GM18870 (cell line): ENCODE measurements at regions not wholly inside any gene's neighbourhood (a gene's known extent, or its start where the extent isn't known, plus 50 kb on each side); places are given as distances from the start of the nearest gene placed in this dataset.
"Not testable (repeated sequence)": the region's sequence is repeated elsewhere in the genome, so short reads cannot be mapped to it uniquely, and the experiment has no call there.

Experiments used
- ATAC-seq: cut with Tn5 transposase; IDR thresholded peaks from one replicate; pipeline ENCODE4 v1.9.1; 2021; ENCODE audit warnings: moderate library complexity; ENCODE audit not compliant: unreplicated experiment

GRCh38 chr14:28820677-28821076 lies 54.1 kb downstream of the FOXG1 start:
- ATAC-seq = no peak

GRCh38 chr14:28821993-28822392 lies 55.4 kb downstream of the FOXG1 start:
- no peak for ATAC-seq

DNA sequence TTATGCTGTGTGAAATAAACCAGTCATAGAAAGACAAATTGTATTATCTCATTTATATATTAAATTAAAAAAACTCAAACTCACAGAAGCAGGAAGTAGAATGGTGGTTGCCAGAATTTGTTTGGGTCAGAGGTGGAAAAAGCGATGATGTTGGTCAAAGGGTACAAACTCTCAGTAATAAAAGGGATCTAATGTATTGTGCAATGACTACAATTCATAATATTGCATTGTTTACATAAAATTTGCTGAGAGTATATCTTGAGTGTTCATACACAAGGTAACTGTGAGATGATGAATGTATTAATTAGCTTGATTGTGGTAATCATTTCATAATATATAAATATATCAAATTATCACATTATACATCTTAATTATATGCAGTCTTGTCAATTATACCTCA lies 56.7 kb downstream of the FOXG1 start:
- ATAC-seq = no peak

DNA sequence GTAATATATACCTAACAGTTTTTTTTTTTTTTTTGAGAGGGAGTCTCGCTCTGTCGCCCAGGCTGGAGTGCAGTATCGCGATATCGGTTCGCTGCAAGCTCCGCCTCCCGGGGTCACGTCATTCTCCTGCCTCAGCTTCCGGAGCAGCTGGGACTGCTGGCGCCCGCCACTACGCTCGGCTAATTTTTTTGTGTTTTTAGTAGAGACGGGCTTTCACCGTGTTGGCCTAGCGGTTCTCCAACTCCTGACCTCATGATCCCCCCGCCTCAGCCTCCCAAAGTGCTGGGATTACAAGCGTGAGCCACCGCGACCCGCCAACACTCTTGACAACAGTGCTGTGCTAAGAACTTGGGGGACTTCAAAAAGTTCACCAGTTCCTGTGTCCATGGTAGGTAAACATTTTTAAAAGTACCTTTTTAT lies 63.5 kb downstream of the FOXG1 start:
- ATAC-seq = no peak

GRCh38 chr14:28831126-28831525 lies 64.5 kb downstream of the FOXG1 start:
- ATAC-seq = peak; percentile 95

DNA sequence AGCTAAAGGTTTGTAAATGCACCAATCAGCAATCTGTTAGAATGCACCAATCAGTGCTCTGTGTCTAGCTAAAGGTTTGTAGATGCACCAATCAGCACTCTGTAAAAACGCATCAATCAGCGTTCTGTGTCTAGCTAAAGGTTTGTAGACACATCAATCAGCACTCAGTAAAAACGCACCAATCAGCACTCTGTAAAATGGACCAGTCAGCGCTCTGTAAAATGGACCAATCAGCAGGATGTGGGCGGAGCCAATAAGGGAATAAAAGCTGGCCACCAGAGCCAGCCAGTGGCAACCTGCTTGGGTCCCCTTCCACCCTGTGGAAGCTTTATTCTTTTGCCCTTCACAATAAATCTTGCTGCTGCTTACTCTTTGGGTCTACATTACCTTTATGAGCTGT lies 76.0 kb downstream of the FOXG1 start:
- not testable (repeated sequence) for ATAC-seq

- no peak for ATAC-seq
These were observed 101.0 kb downstream of the FOXG1 start for GRCh38 chr14:28867571-28867970.

GRCh38 chr14:28870033-28870564 lies 103.5 kb downstream of the FOXG1 start:
- no peak for ATAC-seq

DNA sequence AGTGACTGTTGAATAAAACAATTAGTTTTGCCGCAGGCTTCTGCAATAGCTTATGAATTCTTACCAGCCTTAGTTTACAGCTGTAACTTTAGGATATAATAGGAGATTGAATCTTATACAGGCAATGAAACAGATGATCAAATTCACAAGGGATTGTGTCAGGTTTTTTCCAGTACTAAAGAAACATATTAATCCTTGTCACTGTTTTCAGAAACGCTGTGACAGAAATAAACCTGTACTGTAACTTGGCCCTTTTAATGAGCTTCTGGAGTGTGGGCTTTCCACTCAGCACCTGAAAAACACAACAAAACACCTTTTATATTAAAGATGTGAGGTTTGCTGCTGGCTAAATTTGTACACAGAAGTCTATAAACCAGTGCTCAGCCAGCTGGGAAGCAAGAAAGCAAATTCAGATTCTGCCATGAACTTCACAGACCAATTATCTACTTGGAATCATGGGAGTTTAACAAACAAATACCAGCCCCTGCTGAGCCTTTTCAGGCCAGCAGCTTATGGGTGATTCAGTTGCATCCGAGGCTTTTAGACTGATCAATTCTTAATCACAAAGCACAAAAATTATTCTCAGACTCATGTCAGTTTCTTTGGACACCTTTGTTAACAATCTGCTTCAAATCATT lies 109.5 kb downstream of the FOXG1 start:
- no peak for ATAC-seq

DNA sequence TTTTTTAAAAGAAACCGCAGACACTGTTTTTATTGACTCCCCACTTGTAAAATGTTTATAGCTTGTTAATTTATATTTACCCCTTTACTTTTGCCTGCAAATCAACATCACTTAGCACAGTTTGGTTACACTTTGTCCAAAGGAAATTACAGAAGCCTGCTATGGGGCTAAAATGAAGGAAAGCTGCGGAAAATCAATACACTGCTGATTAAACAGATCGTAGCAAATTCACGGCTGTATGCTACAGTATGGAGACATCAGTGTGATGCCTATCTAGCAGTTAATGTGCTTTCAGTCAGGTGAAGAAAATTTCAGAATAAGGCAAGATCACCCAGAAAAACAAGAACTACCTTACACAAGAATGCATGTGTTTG lies 110.0 kb downstream of the FOXG1 start:
- no peak for ATAC-seq

GRCh38 chr14:28877923-28878322 lies 111.3 kb downstream of the FOXG1 start:
- no peak for ATAC-seq

GRCh38 chr14:28879573-28879996 lies 113.0 kb downstream of the FOXG1 start:
- no peak for ATAC-seq

- no peak for ATAC-seq
These were observed 120.4 kb downstream of the FOXG1 start for GRCh38 chr14:28886940-28887339.

DNA sequence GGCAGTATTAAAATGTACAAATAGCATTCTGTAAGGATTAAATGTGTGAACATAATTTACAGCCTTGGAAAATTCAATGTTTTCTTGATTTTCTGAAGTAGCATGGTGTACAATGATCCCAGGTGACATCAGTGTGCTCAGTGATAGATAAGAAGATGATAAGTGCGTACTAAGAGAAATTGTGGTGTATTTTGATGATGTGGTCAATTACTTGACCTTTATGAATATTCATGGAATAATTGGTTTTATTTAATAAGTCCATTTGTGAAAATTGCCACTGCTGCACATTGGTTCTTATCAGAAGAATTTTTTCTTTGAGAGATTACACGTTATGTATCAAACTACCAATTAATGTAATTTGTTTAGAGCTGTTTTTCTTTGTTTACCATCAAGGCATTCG lies 128.8 kb downstream of the FOXG1 start:
- no peak for ATAC-seq

DNA sequence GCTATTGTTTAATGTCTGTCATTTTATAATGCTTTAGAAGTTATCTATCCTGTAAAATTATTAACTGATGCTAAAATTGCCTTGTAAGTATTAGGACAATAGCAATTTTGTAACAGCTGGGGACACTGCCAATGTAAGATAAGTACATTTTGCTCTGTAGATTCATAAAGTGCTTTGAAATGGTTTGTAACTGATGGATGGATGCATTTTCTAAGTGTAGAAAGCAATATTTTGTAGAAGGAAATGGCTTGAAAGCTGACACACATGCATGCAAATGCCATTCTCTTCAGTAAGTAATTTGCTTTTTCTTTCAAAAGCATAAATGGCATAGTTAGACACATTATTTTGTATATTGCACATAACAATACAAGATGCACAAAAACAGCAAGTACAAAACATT lies 129.8 kb downstream of the FOXG1 start:
- ATAC-seq = no peak

GRCh38 chr14:28901631-28902030 lies 135.0 kb downstream of the FOXG1 start:
- ATAC-seq = no peak

- ATAC-seq = no peak
These were observed 136.3 kb downstream of the FOXG1 start for GRCh38 chr14:28902930-28903329.

GRCh38 chr14:28911521-28911920 lies 144.9 kb downstream of the FOXG1 start:
- ATAC-seq = no peak

DNA sequence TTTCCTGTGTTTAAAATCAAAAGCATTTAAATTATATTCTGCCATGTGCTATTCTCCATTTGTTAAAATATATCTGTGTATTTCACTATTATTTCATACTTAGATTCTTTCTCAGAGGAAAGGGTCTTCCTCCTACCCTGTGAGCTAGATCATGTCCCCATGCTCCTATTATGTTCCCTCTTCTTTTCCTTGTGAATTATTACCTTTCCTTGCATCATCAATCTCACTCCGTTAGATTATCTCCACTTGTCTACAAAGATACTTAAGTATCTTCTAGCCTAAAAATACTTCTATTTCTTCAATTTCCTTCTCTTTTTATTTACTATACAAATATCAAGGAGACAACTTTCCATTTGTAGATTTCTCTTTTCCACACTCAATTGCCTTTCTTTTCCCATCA lies 146.5 kb downstream of the FOXG1 start:
- no peak for ATAC-seq

DNA sequence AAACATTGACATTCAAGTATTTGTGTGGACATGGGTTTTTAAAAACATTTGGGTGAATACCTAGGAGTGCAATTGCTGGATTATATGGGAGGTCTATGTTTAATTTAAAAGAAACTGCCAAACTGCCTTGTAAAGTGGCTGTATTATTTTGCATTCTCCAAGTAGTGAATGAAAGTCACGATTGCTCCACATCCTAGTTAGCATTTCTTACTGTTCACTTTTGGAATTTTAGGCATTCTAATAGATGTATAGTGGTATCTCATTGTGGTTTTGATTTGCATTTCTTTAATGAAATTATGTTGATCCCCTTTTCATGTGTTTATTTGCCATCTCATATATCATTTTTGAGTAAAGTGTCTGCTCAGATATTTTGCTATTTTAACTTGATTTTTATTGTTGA lies 159.5 kb downstream of the FOXG1 start:
- ATAC-seq = no peak

DNA sequence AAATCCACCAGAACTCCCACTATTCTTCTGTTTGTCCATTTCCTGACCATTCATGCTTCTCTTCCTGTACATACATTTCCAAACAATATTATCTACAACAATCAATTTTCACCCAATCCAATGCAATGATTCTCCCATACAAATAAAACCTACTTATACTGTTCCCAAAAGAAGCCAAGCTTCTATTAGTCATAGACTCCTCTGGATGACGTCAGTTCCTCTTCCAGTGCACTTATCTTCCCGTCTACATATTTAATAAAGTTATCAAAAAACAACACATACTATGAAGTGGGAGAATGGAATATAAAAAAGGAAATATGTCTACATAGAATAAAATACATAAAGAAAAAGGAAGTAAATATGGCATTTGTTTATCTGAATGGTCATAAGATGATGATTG lies 165.4 kb downstream of the FOXG1 start:
- ATAC-seq = no peak

DNA sequence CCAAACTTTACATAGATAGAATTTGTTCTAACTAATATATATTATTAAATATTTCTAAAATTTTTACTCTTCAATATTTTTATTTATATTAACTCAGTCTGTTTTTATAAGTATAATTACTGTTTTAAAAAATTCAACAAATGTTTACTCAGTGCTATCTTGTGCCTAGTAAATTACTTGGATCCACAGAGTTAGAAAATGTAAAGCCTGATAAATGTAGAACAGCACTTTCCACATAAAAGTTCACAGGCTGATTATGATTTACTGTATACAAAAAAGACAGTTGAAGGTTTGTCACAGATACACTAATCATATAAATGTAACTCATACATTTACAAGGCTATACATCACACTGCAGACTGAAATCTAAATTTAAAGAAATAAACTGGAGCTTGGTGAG lies 170.0 kb downstream of the FOXG1 start:
- ATAC-seq = no peak

GRCh38 chr14:28941758-28942157 lies 175.2 kb downstream of the FOXG1 start:
- ATAC-seq = no peak
